PC-3 (cell line): ENCODE measurements at regions not wholly inside any gene's neighbourhood (a gene's known extent, or its start where the extent isn't known, plus 50 kb on each side); places are given as distances from the start of the nearest gene placed in this dataset.

Experiments
- ATAC-seq: fragments of 200-7000 bp; cut with Tn5 transposase; 2 replicates; pipeline ENCODE4 v1.9.1; 2020; ENCODE audit warnings: mild to moderate bottlenecking, moderate library complexity
- BruUV-seq: library from RNA; stranded (reverse); fragments of 400-500 nt; replicated peaks from 2 replicates; lab custom pipeline; 2021; lab: Mats Ljungman, UMichigan
- CTCF ChIA-PET: fragments of 300-600 bp; sonication (Branson Sonifier 250); formaldehyde crosslinking; loops from one replicate; lab custom pipeline; 2022; ENCODE audit warnings: antibody characterized with exemption; lab: Charles Lee
- POLR2A ChIA-PET: fragments of 300-600 bp; sonication (Branson Sonifier 250); formaldehyde crosslinking; loops from one replicate; lab custom pipeline; 2022; ENCODE audit warnings: antibody characterized with exemption; ENCODE audit not compliant: unreplicated experiment; lab: Charles Lee
- DNase-seq: peaks from one replicate; pipeline ENCODE4 v3.0.0-alpha.2; 2015
- H2AFZ ChIP-seq: fragments of 300-600 bp; sonication (generic); 2 replicates; pipeline ENCODE4 v1.6.0; 2016; ENCODE audit warnings: antibody characterized with exemption, low read length
- H3F3A ChIP-seq: fragments of 300-600 bp; sonication (generic); one replicate; pipeline ENCODE4 v1.6.0; 2017; ENCODE audit warnings: antibody characterized with exemption, low read length, control low read depth, mild to moderate bottlenecking; ENCODE audit not compliant: unreplicated experiment
- H3K27ac ChIP-seq: fragments of 300-600 bp; sonication (generic); 2 replicates; pipeline ENCODE4 v1.5.1; 2016; ENCODE audit warnings: mild to moderate bottlenecking, low read length
- H3K27me3 ChIP-seq: fragments of 300-600 bp; sonication (generic); 2 replicates; pipeline ENCODE4 v1.6.1; 2016; ENCODE audit warnings: low read length, mixed read lengths
- H3K36me3 ChIP-seq: fragments of 300-600 bp; sonication (generic); 2 replicates; pipeline ENCODE4 v1.6.1; 2016; ENCODE audit warnings: low read depth, mixed run types, low read length, mixed read lengths
- H3K4me1 ChIP-seq: fragments of 300-600 bp; sonication (generic); 2 replicates; pipeline ENCODE4 v1.5.1; 2016; ENCODE audit warnings: low read length; ENCODE audit not compliant: insufficient read depth
- H3K4me2 ChIP-seq: fragments of 300-600 bp; sonication (generic); 2 replicates; pipeline ENCODE4 v1.6.0; 2016; ENCODE audit warnings: low read length
- H3K4me3 ChIP-seq: fragments of 300-600 bp; sonication (generic); 2 replicates; pipeline ENCODE4 v1.5.1; 2016; ENCODE audit warnings: mild to moderate bottlenecking, low read length, mixed read lengths
- H3K79me2 ChIP-seq: fragments of 300-600 bp; sonication (generic); 2 replicates; pipeline ENCODE4 v1.6.1; 2017; ENCODE audit warnings: low read length, mixed read lengths
- H3K9ac ChIP-seq: fragments of 300-600 bp; sonication (generic); 2 replicates; pipeline ENCODE4 v1.6.0; 2016; ENCODE audit warnings: mild to moderate bottlenecking, low read length
- H3K9me2 ChIP-seq: fragments of 300-600 bp; sonication (generic); replicated peaks from 2 replicates; pipeline ENCODE4 v1.6.1; 2016; ENCODE audit warnings: mixed run types, low read length, mixed read lengths
- H3K9me3 ChIP-seq: fragments of 300-600 bp; sonication (generic); 2 replicates; pipeline ENCODE4 v1.6.1; 2016; ENCODE audit warnings: low read length, mixed read lengths
- H4K20me1 ChIP-seq: fragments of 300-600 bp; sonication (generic); 2 replicates; pipeline ENCODE4 v1.6.1; 2016; ENCODE audit warnings: low read length, mixed read lengths
- CTCF ChIP-seq: fragments of 300-600 bp; sonication (generic); conservative IDR thresholded peaks from 2 replicates; pipeline ENCODE4 v1.5.1; 2017; ENCODE audit warnings: antibody characterized with exemption, low read depth, mild to moderate bottlenecking, low read length
- EZH2 ChIP-seq: fragments of 300-600 bp; sonication (generic); IDR thresholded peaks from one replicate; pipeline ENCODE4 v1.6.1; 2017; ENCODE audit warnings: antibody characterized with exemption, mild to moderate bottlenecking, low read length; ENCODE audit not compliant: unreplicated experiment
- EZH2phosphoT487 ChIP-seq: fragments of 300-600 bp; sonication (generic); IDR thresholded peaks from 2 replicates; pipeline ENCODE4 v1.6.1; 2018; ENCODE audit warnings: mild to moderate bottlenecking, antibody characterized with exemption, low read length, borderline replicate concordance
- intact Hi-C: fragments of 100-400 bp; cut with micrococcal nuclease; formaldehyde crosslinking; loops from 2 replicates; pipeline ENCODE4 v1.9.0; 2023

- Histone ChIP-seq H3K4me1 (no peaks in the 10 kb centered on the region), H3K9ac (no peak overlapping the region), H3F3A (no peaks in the 10 kb centered on the region), H3K9me2 (no peaks in the 10 kb centered on the region), H3K79me2 (no peaks in the 10 kb centered on the region), H4K20me1 (no peaks in the 10 kb centered on the region), H3K9me3 (no peaks in the 10 kb centered on the region), H3K27ac (no peak overlapping the region), H3K4me2 (no peak overlapping the region), H2AFZ (no peak overlapping the region), H3K36me3 (no peaks in the 10 kb centered on the region), H3K27me3 (peaks cover 47% of the 10 kb centered on the region), H3K4me3 (no peak overlapping the region)
- ChIA-PET POLR2A (no interaction called here), CTCF (no interaction called here)
- DNase-seq = no peak
- no peak for TF ChIP-seq CTCF
- TF ChIP-seq EZH2 = no peak
- TF ChIP-seq EZH2phosphoT487 = no peak
- no peak for ATAC-seq
- no TSS peak for BruUV-seq
- intact Hi-C loops = no loop called here
Measured at GRCh38 chr18:10209302-10209701, 245.1 kb upstream of the APCDD1 start.

DNA sequence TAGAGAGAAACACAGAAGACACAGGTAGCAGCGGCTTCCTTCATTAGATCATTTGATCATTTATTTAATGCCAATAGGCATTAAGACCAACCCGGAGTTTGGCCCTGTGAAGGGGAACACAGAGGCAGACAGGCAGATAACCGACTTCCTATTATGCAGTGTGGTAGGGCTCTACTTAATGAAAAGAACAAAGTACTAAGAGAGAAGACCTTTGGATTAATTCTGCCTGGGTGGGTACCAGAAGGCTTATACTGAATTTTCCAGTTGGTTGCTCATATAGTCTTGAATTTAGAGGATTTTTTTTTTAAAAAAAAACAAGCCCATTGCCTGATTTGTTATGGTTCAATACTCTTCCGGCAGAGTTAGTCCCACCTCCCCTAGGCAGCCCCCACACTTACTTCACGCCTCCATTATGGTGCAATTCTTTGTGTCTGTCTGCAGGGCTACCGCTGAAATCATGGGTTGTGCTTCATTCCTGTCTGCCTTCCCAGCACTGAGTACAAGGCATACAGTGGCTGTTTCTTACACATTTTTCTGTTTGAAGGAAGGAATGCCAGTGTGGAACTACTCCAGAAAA, 244.3 kb upstream of the APCDD1 start:
- TF ChIP-seq EZH2phosphoT487 (no peak), EZH2 (no peak), CTCF (no peak)
- Histone ChIP-seq H3K27me3 (peaks cover 44% of the 10 kb centered on the region), H3K9ac (no peak overlapping the region), H3K9me2 (no peaks in the 10 kb centered on the region), H3K4me2 (no peak overlapping the region), H3K4me3 (no peak overlapping the region), H2AFZ (no peak overlapping the region), H3K79me2 (no peaks in the 10 kb centered on the region), H4K20me1 (no peaks in the 10 kb centered on the region), H3K9me3 (no peaks in the 10 kb centered on the region), H3K27ac (no peak overlapping the region), H3K4me1 (no peaks in the 10 kb centered on the region), H3F3A (no peaks in the 10 kb centered on the region), H3K36me3 (no peaks in the 10 kb centered on the region)
- POLR2A ChIA-PET = no interaction called here
- CTCF ChIA-PET = no interaction called here
- no peak for DNase-seq
- intact Hi-C loops = no loop called here
- ATAC-seq = no peak
- BruUV-seq = no TSS peak

DNA sequence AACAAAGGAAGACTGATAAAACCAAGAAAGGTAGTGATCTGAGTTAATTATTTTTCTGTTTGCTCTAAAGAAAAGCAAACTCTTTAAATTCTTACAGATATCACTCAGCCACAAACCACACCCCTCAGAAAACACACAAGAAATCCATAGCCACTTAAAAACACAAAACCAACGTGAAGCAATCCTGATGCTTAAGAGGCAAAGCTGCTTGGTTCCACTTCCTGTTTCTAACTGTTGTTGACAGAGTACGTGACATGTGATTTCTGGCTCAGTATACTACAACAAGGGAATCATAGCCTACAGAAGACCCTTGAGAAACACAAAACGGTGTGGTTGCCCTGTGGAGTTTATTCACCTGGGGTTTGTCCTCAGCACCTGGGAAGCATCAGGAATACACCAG, 240.9 kb upstream of the APCDD1 start:
- Histone ChIP-seq H3F3A (no peaks in the 10 kb centered on the region), H2AFZ (no peak overlapping the region), H3K79me2 (no peaks in the 10 kb centered on the region), H3K9me3 (no peaks in the 10 kb centered on the region), H3K9me2 (no peaks in the 10 kb centered on the region), H3K27me3 (peaks cover 17% of the 10 kb centered on the region), H4K20me1 (no peaks in the 10 kb centered on the region), H3K27ac (no peak overlapping the region), H3K4me1 (no peaks in the 10 kb centered on the region), H3K36me3 (no peaks in the 10 kb centered on the region), H3K9ac (no peak overlapping the region), H3K4me3 (no peak overlapping the region), H3K4me2 (no peak overlapping the region)
- intact Hi-C loops = no loop called here
- POLR2A ChIA-PET = no interaction called here
- BruUV-seq = no TSS peak
- DNase-seq = peak; percentile 59
- TF ChIP-seq EZH2 (no peak), CTCF (no peak), EZH2phosphoT487 (no peak)
- CTCF ChIA-PET = no interaction called here
- ATAC-seq = peak; percentile 29; the same call in 1 of the 2 replicates
